OCI-LY7 (cell line): ENCODE measurements at regions not wholly inside any gene's neighbourhood (a gene's known extent, or its start where the extent isn't known, plus 50 kb on each side); places are given as distances from the start of the nearest gene placed in this dataset.

Experiments used
- BruUV-seq: library from RNA; stranded (reverse); fragments of 400-500 nt; replicated peaks from 2 replicates; lab custom pipeline; 2021; lab: Mats Ljungman, UMichigan
- CTCF ChIA-PET: fragments of 300-600 bp; sonication (Branson Sonifier 250); formaldehyde crosslinking; loops from one replicate; lab custom pipeline; 2022; ENCODE audit warnings: antibody characterized with exemption; ENCODE audit not compliant: unreplicated experiment; lab: Charles Lee
- POLR2A ChIA-PET: fragments of 300-600 bp; sonication (Branson Sonifier 250); formaldehyde crosslinking; loops from one replicate; lab custom pipeline; 2022; ENCODE audit warnings: antibody characterized with exemption; lab: Charles Lee
- DNase-seq: peaks from one replicate; pipeline ENCODE4 v3.0.0-alpha.2; 2015; ENCODE audit warnings: low spot score
- H2AFZ ChIP-seq: fragments of 200-600 bp; sonication (generic), shearing (Covaris generic); 2 replicates; pipeline ENCODE4 v1.6.1; 2014; ENCODE audit warnings: mild to moderate bottlenecking, antibody characterized with exemption, low read length, moderate library complexity
- H3K27ac ChIP-seq: fragments of 200-600 bp; sonication (generic); 2 replicates; pipeline ENCODE4 v1.5.1; 2014; ENCODE audit warnings: mixed run types, low read depth, mild to moderate bottlenecking, moderate library complexity, low read length, inconsistent platforms; ENCODE audit not compliant: poor library complexity, severe bottlenecking
- H3K36me3 ChIP-seq: fragments of 200-600 bp; sonication (generic); 2 replicates; pipeline ENCODE4 v1.6.1; 2014; ENCODE audit warnings: mild to moderate bottlenecking, antibody characterized with exemption, low read length, moderate library complexity, mixed read lengths; ENCODE audit not compliant: insufficient read depth
- H3K4me1 ChIP-seq: fragments of 200-600 bp; sonication (generic); 2 replicates; pipeline ENCODE4 v1.5.1; 2014; ENCODE audit warnings: mild to moderate bottlenecking, low read length; ENCODE audit not compliant: insufficient read depth, poor library complexity, severe bottlenecking
- H3K4me2 ChIP-seq: fragments of 200-600 bp; sonication (generic); 2 replicates; pipeline ENCODE4 v1.6.1; 2014; ENCODE audit warnings: mild to moderate bottlenecking, low read length
- H3K4me3 ChIP-seq: fragments of 200-600 bp; sonication (generic); 2 replicates; pipeline ENCODE4 v1.5.1; 2014; ENCODE audit warnings: mild to moderate bottlenecking, low read depth, low read length; ENCODE audit not compliant: poor library complexity, severe bottlenecking
- H3K79me2 ChIP-seq: fragments of 200-600 bp; sonication (generic); 2 replicates; pipeline ENCODE4 v1.6.1; 2016; ENCODE audit warnings: low read depth, mild to moderate bottlenecking, low read length, moderate library complexity, mixed read lengths; ENCODE audit not compliant: insufficient read depth
- H3K9me2 ChIP-seq: fragments of 200-600 bp; sonication (generic); 2 replicates; pipeline ENCODE4 v1.6.1; 2016; ENCODE audit warnings: mild to moderate bottlenecking, low read length, mixed read lengths; ENCODE audit not compliant: insufficient read depth
- H3K9me3 ChIP-seq: fragments of 200-600 bp; sonication (generic); 2 replicates; pipeline ENCODE4 v1.6.1; 2014; ENCODE audit warnings: mild to moderate bottlenecking, mixed run types, low read length, mixed read lengths
- H4K20me1 ChIP-seq: fragments of 200-600 bp; sonication (generic); 2 replicates; pipeline ENCODE4 v1.6.1; 2014; ENCODE audit warnings: mild to moderate bottlenecking, antibody characterized with exemption, low read length, moderate library complexity, mixed read lengths; ENCODE audit not compliant: insufficient read depth
- EZH2phosphoT487 ChIP-seq: fragments of 200-600 bp; sonication (generic); IDR thresholded peaks from 2 replicates; pipeline ENCODE4 v1.6.1; 2018; ENCODE audit warnings: low read depth, borderline replicate concordance, mild to moderate bottlenecking, mixed run types, antibody characterized with exemption, low read length, moderate library complexity, mixed read lengths
- intact Hi-C: fragments of 100-400 bp; cut with micrococcal nuclease; formaldehyde crosslinking; loops from one replicate; pipeline ENCODE4 v1.10.0; 2022; ENCODE audit not compliant: unreplicated experiment
- TF ChIP-seq, protein P1 (sequence below): fragments of 200-600 bp; sonication (generic); conservative IDR thresholded peaks from 2 replicates; pipeline ENCODE4 v1.5.1; 2014; ENCODE audit warnings: mild to moderate bottlenecking, antibody characterized with exemption, low read length, moderate library complexity, mixed read lengths

- Histone ChIP-seq H3K4me2 (no peak overlapping the region), H3K4me3 (no peak overlapping the region), H3K9me2 (no peaks in the 10 kb centered on the region), H4K20me1 (no peaks in the 10 kb centered on the region), H3K4me1 (no peaks in the 10 kb centered on the region), H3K9me3 (no peaks in the 10 kb centered on the region), H3K79me2 (no peaks in the 10 kb centered on the region), H3K36me3 (no peaks in the 10 kb centered on the region), H2AFZ (no peak overlapping the region), H3K27ac (no peak overlapping the region)
- CTCF ChIA-PET, result no interaction called here
- BruUV-seq, result no TSS peak
- no peak for DNase-seq
- POLR2A ChIA-PET, result no interaction called here
- intact Hi-C loops, result no loop called here
- TF ChIP-seq, protein P1, sequence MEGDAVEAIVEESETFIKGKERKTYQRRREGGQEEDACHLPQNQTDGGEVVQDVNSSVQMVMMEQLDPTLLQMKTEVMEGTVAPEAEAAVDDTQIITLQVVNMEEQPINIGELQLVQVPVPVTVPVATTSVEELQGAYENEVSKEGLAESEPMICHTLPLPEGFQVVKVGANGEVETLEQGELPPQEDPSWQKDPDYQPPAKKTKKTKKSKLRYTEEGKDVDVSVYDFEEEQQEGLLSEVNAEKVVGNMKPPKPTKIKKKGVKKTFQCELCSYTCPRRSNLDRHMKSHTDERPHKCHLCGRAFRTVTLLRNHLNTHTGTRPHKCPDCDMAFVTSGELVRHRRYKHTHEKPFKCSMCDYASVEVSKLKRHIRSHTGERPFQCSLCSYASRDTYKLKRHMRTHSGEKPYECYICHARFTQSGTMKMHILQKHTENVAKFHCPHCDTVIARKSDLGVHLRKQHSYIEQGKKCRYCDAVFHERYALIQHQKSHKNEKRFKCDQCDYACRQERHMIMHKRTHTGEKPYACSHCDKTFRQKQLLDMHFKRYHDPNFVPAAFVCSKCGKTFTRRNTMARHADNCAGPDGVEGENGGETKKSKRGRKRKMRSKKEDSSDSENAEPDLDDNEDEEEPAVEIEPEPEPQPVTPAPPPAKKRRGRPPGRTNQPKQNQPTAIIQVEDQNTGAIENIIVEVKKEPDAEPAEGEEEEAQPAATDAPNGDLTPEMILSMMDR, result no peak
- TF ChIP-seq EZH2phosphoT487, result no peak
These were observed 755.5 kb downstream of the GLUD2 start for GRCh38 chrX:121802881-121803412.

GRCh38 chrX:121823406-121823805, 776.0 kb downstream of the GLUD2 start:
- Histone ChIP-seq H3K4me1 (no peaks in the 10 kb centered on the region), H3K9me2 (no peaks in the 10 kb centered on the region), H3K9me3 (no peaks in the 10 kb centered on the region), H3K4me3 (no peak overlapping the region), H3K4me2 (no peak overlapping the region), H3K79me2 (no peaks in the 10 kb centered on the region), H3K36me3 (no peaks in the 10 kb centered on the region), H3K27ac (no peak overlapping the region), H2AFZ (no peak overlapping the region), H4K20me1 (no peaks in the 10 kb centered on the region)
- DNase-seq, result no peak
- BruUV-seq, result no TSS peak
- CTCF ChIA-PET, result no interaction called here
- TF ChIP-seq EZH2phosphoT487, result no peak
- TF ChIP-seq, protein P1, result no peak
- intact Hi-C loops, result no loop called here
- POLR2A ChIA-PET, result no interaction called here

DNA sequence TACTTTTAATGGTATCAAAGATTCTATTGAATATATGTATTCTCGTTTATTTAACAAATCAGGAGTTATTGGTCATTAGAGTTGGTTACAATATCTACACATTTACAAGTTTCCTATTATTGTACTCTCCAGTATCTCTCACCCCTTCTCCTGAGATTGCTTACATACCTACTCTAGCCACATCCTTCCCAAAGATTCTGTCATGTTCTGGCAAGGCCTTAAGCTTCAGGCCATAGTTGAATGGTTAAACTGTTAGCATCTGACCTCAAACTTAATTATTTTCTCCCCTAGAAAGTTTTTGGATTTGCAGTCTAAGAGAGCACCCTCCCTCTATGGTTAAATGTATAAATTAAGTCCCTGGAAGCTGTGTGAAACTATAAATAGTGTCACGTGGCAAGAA, 784.2 kb downstream of the GLUD2 start:
- TF ChIP-seq, protein P1, result no peak
- TF ChIP-seq EZH2phosphoT487, result no peak
- no peak overlapping the region for H3K27ac ChIP-seq
- H3K9me3 ChIP-seq, result no peaks in the 10 kb centered on the region
- no peak overlapping the region for H3K4me3 ChIP-seq
- no peak overlapping the region for H3K4me2 ChIP-seq
- H3K9me2 ChIP-seq, result no peaks in the 10 kb centered on the region
- no peaks in the 10 kb centered on the region for H4K20me1 ChIP-seq
- intact Hi-C loops, result no loop called here
- no peak overlapping the region for H2AFZ ChIP-seq
- BruUV-seq, result no TSS peak
- H3K79me2 ChIP-seq, result no peaks in the 10 kb centered on the region
- H3K36me3 ChIP-seq, result no peaks in the 10 kb centered on the region
- no peaks in the 10 kb centered on the region for H3K4me1 ChIP-seq
- no peak for DNase-seq
- ChIA-PET CTCF (no interaction called here), POLR2A (no interaction called here)
